ENCODE measurements at regions not wholly inside any gene's neighbourhood (a gene's known extent, or its start where the extent isn't known, plus 50 kb on each side); places are given as distances from the start of the nearest gene placed in this dataset.
"Not testable (repeated sequence)": the region's sequence is repeated elsewhere in the genome, so short reads cannot be mapped to it uniquely, and the experiment has no call there.

DNA sequence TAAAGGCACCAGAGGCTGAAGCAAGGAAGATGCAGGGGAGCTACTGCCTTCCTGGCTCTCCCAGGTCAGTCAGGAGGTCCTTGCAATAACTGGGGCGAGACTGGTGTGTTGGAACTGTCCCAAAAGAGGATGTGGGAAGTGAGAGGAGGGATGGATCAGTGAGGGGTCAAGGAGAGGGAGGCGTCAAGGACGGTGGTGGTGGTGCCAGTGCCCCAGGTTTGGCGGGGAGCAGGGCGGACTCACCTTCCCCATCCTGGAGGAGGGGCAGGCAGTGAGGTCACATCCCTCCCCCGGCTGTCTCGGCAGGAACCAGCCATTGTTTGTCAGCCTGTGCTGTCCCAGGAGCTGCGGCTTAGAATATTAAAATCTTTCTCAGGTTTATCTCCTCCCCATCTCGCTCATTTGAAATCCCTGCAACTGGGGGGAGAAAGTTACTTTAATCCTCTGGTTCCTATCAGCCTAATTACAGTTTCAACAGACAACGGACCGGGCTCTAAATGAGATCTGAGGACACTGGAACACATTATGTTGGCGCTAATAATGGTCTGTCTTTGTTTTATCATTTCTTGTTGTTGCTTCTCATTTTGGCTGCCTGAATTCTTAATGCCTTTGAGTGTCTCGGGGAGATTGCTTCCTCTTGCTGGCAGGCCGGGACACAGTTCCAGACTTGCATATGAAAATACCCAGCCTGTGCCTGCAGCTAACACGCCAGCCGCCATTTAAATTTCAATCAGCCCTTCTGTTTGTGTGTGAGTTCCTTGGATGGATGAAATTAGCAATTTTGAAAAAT, 387.5 kb downstream of the RPS24 start:
- H3K9ac ChIP-seq (ENCODE audit: insufficient read length, low read depth) = peak overlapping the region; percentile 59

DNA sequence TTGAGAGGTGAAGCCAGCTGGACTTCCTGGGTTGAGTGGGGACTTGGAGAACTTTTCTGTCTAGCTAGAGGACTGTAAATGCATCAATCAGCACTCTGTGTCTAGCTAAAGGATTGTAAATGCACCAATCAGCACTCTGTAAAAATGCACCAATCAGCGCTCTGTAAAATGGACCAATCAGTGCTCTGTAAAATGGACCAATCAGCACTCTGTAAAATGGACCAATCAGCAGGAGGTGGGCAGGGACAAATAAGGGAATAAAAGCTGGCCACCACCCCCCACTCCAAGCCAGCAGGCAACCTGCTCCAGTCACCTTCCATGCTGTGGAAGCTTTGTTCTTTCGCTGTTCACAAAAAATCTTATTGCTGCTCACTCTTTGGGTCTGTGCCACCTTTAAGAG, 390.4 kb downstream of the RPS24 start:
- not testable (repeated sequence) for H3K27me3 ChIP-seq (ENCODE audit: insufficient read depth, insufficient read length); H3K4me1 ChIP-seq (ENCODE audit: insufficient read depth, insufficient read length); H3K4me3 ChIP-seq (ENCODE audit: insufficient read length, low read depth); H3K9me3 ChIP-seq (ENCODE audit: insufficient read depth, low read length); H3K9ac ChIP-seq (ENCODE audit: insufficient read length, low read depth); DNase-seq (ENCODE audit: low read depth, low spot score); H3K36me3 ChIP-seq (ENCODE audit: insufficient read depth, insufficient read length, low read length)

More for the DNA sequence above, 387.5 kb downstream of the RPS24 start:
- Histone ChIP-seq H3K27me3 (ENCODE audit: insufficient read depth, insufficient read length) (no peaks in the 10 kb centered on the region), H3K4me3 (ENCODE audit: insufficient read length, low read depth) (peak overlapping the region; percentile 15), H3K36me3 (ENCODE audit: insufficient read depth, insufficient read length, low read length) (no peaks in the 10 kb centered on the region), H3K9me3 (ENCODE audit: insufficient read depth, low read length) (no peaks in the 10 kb centered on the region; the same call in 1 of the 2 replicates), H3K4me1 (ENCODE audit: insufficient read depth, insufficient read length) (no peaks in the 10 kb centered on the region)
- no peak for DNase-seq (ENCODE audit: low read depth, low spot score)
- TF ChIP-seq SUZ12 (IDR thresholded peaks at IDR 0.05; ENCODE audit: extremely low read depth, insufficient read depth, insufficient read length) (no peak), ZNF274 (IDR thresholded peaks at IDR 0.05; ENCODE audit: low read depth, low read length) (no peak), YY1 (IDR thresholded peaks at IDR 0.05; ENCODE audit: insufficient read depth, insufficient read length) (no peak)

DNA sequence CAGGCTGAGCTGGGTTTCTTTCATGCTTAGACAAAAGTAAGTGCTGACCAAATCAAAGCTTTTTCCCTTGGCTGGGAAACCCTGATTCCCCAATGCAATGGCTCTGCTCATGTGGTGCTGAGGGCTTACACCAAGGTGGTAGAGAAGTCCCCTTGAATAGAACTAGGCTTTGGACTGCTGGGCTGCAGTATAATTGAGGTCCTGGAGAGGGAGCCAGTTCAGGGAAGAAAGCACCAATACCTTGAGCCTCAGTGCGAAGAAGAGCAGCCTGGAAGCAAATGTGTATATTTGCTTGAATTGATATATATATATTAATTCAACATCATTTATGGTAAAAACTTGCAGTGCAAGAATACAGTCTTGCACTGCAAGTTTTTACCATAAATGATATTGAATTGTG, 391.1 kb downstream of the RPS24 start:
- no peaks in the 10 kb centered on the region for H3K4me1 ChIP-seq (ENCODE audit: insufficient read depth, insufficient read length)
- no peak overlapping the region for H3K4me3 ChIP-seq (ENCODE audit: insufficient read length, low read depth)
- no peaks in the 10 kb centered on the region for H3K36me3 ChIP-seq (ENCODE audit: insufficient read depth, insufficient read length, low read length)
- no peak for DNase-seq (ENCODE audit: low read depth, low spot score)
- H3K9ac ChIP-seq (ENCODE audit: insufficient read length, low read depth) = no peak overlapping the region
- TF ChIP-seq YY1 (IDR thresholded peaks at IDR 0.05; ENCODE audit: insufficient read depth, insufficient read length) (no peak), SUZ12 (IDR thresholded peaks at IDR 0.05; ENCODE audit: extremely low read depth, insufficient read depth, insufficient read length) (no peak), ZNF274 (IDR thresholded peaks at IDR 0.05; ENCODE audit: low read depth, low read length) (no peak)
- H3K27me3 ChIP-seq (ENCODE audit: insufficient read depth, insufficient read length) = no peaks in the 10 kb centered on the region
- no peaks in the 10 kb centered on the region; the same call in 1 of the 2 replicates for H3K9me3 ChIP-seq (ENCODE audit: insufficient read depth, low read length)

DNA sequence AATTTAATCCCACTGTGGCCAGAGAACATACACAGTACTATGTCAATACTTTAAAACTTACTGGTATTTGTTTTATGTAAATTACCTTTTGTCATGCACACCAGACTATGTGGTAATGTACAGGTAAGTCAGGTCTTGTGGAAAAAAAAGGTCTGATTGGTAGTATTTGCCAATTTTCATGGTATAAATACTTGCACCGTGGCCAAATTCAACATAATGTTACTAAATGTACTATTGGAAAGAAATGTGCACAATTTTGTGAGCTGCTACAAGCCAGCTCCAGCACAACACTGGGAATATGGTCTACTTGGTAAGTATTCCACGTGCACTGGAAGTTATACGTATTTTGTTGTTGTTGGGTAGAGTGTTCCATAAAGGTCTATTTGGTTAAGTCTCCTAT, 392.5 kb downstream of the RPS24 start:
- Histone ChIP-seq H3K9me3 (ENCODE audit: insufficient read depth, low read length) (no peaks in the 10 kb centered on the region; the same call in 1 of the 2 replicates), H3K9ac (ENCODE audit: insufficient read length, low read depth) (no peak overlapping the region), H3K27me3 (ENCODE audit: insufficient read depth, insufficient read length) (no peaks in the 10 kb centered on the region), H3K4me1 (ENCODE audit: insufficient read depth, insufficient read length) (no peaks in the 10 kb centered on the region), H3K36me3 (ENCODE audit: insufficient read depth, insufficient read length, low read length) (no peaks in the 10 kb centered on the region), H3K4me3 (ENCODE audit: insufficient read length, low read depth) (no peak overlapping the region)
- no peak for DNase-seq (ENCODE audit: low read depth, low spot score)
- TF ChIP-seq SUZ12 (IDR thresholded peaks at IDR 0.05; ENCODE audit: extremely low read depth, insufficient read depth, insufficient read length) (no peak), YY1 (IDR thresholded peaks at IDR 0.05; ENCODE audit: insufficient read depth, insufficient read length) (no peak), ZNF274 (IDR thresholded peaks at IDR 0.05; ENCODE audit: low read depth, low read length) (no peak)

DNA sequence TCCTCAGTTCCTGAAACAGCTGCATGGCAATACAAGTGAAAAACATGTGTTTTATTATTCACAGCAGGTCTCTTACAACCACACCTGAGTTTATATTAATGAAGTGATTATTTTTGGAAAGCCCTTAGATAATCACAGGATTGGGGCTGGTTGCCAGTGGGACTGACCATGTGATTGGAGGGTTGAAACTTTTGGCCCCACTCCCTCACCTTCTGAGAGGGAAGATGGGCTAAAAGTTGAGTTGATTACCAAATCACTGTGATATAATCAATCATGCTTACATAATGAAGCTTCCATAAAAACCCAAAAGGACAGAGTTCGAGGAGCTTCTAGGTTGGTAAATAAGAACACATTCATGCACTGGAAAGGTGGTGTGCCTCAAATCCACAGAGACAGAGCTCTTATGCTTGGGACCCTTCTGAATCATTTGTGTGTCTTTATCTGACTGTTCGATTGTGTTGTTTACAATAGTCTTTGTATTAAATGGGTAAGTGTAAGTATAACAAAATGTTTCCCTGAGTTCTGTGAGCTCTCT, 393.9 kb downstream of the RPS24 start:
- Histone ChIP-seq H3K4me3 (ENCODE audit: insufficient read length, low read depth) (no peak overlapping the region), H3K9me3 (ENCODE audit: insufficient read depth, low read length) (no peaks in the 10 kb centered on the region; the same call in 1 of the 2 replicates), H3K27me3 (ENCODE audit: insufficient read depth, insufficient read length) (no peaks in the 10 kb centered on the region), H3K36me3 (ENCODE audit: insufficient read depth, insufficient read length, low read length) (no peaks in the 10 kb centered on the region), H3K4me1 (ENCODE audit: insufficient read depth, insufficient read length) (no peaks in the 10 kb centered on the region), H3K9ac (ENCODE audit: insufficient read length, low read depth) (no peak overlapping the region)
- no peak for DNase-seq (ENCODE audit: low read depth, low spot score)
- no peak for TF ChIP-seq ZNF274 (IDR thresholded peaks at IDR 0.05; ENCODE audit: low read depth, low read length)
- no peak for TF ChIP-seq SUZ12 (IDR thresholded peaks at IDR 0.05; ENCODE audit: extremely low read depth, insufficient read depth, insufficient read length)
- no peak for TF ChIP-seq YY1 (IDR thresholded peaks at IDR 0.05; ENCODE audit: insufficient read depth, insufficient read length)

DNA sequence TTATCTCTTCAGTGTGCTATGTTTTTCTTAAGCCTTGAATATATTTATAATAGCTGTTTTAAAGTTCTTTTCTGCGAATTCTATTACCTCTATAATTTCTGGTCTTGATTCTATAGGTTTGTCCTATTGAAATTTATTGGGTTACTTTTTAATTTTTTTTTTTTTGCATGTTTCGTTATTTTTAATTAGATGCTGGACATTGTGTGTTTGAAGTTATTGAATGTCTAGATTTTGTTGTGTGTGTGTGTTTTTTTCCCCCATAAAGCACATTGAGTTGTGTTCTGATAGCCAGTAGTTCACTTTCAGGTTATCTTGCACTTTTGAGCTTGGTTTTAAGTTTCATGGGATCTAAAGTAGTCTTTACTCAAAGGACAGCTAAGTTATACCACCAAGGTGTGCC, 394.9 kb downstream of the RPS24 start:
- Histone ChIP-seq H3K4me1 (ENCODE audit: insufficient read depth, insufficient read length) (no peaks in the 10 kb centered on the region), H3K27me3 (ENCODE audit: insufficient read depth, insufficient read length) (no peaks in the 10 kb centered on the region), H3K36me3 (ENCODE audit: insufficient read depth, insufficient read length, low read length) (no peaks in the 10 kb centered on the region), H3K9me3 (ENCODE audit: insufficient read depth, low read length) (no peaks in the 10 kb centered on the region; the same call in 1 of the 2 replicates), H3K9ac (ENCODE audit: insufficient read length, low read depth) (no peak overlapping the region), H3K4me3 (ENCODE audit: insufficient read length, low read depth) (no peak overlapping the region)
- no peak for TF ChIP-seq SUZ12 (IDR thresholded peaks at IDR 0.05; ENCODE audit: extremely low read depth, insufficient read depth, insufficient read length)
- TF ChIP-seq YY1 (IDR thresholded peaks at IDR 0.05; ENCODE audit: insufficient read depth, insufficient read length) = no peak
- TF ChIP-seq ZNF274 (IDR thresholded peaks at IDR 0.05; ENCODE audit: low read depth, low read length) = no peak
- no peak for DNase-seq (ENCODE audit: low read depth, low spot score)

DNA sequence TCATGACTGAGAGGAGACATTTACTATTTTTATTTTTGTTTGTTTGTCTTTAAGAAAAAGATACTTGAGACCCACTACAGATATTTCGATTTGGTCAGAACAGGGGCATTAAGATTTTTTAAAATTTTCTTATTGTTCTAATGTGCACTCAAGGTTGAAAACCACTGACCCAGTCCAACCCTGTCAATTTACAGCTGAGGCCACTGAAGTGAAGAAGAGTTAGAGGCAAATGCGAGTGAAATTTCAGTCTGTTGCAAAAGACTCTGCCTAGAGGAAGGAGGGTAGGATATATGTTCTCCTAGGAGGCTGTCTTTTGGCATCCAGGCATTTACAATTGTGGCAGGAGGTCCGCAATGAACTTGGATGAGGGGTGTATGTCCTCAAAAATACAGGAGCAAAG, 396.3 kb downstream of the RPS24 start:
- H3K27me3 ChIP-seq (ENCODE audit: insufficient read depth, insufficient read length) = no peaks in the 10 kb centered on the region
- TF ChIP-seq SUZ12 (IDR thresholded peaks at IDR 0.05; ENCODE audit: extremely low read depth, insufficient read depth, insufficient read length) (no peak), ZNF274 (IDR thresholded peaks at IDR 0.05; ENCODE audit: low read depth, low read length) (no peak), YY1 (IDR thresholded peaks at IDR 0.05; ENCODE audit: insufficient read depth, insufficient read length) (no peak)
- no peak overlapping the region for H3K9ac ChIP-seq (ENCODE audit: insufficient read length, low read depth)
- peaks cover under 1% of the 10 kb centered on the region for H3K4me1 ChIP-seq (ENCODE audit: insufficient read depth, insufficient read length)
- DNase-seq (ENCODE audit: low read depth, low spot score) = no peak
- H3K36me3 ChIP-seq (ENCODE audit: insufficient read depth, insufficient read length, low read length) = no peaks in the 10 kb centered on the region
- no peaks in the 10 kb centered on the region; the same call in 1 of the 2 replicates for H3K9me3 ChIP-seq (ENCODE audit: insufficient read depth, low read length)
- no peak overlapping the region for H3K4me3 ChIP-seq (ENCODE audit: insufficient read length, low read depth)
